SK-N-MC (cell line): ENCODE measurements at regions not wholly inside any gene's neighbourhood (a gene's known extent, or its start where the extent isn't known, plus 50 kb on each side); places are given as distances from the start of the nearest gene placed in this dataset.

ENCODE experiments used
- EZH2 ChIP-seq: fragments of 200-600 bp; sonication (generic); IDR thresholded peaks from one replicate; pipeline ENCODE4 v1.6.1; 2017; ENCODE audit warnings: antibody characterized with exemption
- POLR2AphosphoS5 ChIP-seq: IDR thresholded peaks from 2 replicates; pipeline ENCODE4 v1.6.1; 2012; ENCODE audit warnings: mild to moderate bottlenecking, low read depth, low read length, borderline replicate concordance

DNA sequence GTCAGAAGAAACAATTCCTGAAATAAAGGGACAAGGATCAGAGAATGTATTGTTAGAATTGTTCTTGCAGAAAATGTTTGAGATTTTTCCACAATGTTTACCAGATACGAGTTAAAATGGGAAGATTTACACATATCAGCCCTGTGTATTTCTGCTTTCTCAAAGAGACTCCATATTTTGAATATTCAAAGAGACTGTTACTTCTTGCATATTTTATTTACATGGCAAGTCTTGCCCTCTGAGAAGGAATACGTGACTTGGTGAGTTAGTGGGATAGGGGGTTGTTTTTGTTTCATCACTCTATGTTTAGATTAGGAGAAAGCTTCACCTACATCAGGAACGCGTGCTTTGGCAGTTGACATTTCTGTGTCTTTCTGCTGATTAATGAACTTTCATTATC lies 56.1 kb upstream of the ZDHHC17 start:
- no peak for TF ChIP-seq EZH2
- TF ChIP-seq POLR2AphosphoS5, result no peak
